ENCODE measurements at regions not wholly inside any gene's neighbourhood (a gene's known extent, or its start where the extent isn't known, plus 50 kb on each side); places are given as distances from the start of the nearest gene placed in this dataset.

DNA sequence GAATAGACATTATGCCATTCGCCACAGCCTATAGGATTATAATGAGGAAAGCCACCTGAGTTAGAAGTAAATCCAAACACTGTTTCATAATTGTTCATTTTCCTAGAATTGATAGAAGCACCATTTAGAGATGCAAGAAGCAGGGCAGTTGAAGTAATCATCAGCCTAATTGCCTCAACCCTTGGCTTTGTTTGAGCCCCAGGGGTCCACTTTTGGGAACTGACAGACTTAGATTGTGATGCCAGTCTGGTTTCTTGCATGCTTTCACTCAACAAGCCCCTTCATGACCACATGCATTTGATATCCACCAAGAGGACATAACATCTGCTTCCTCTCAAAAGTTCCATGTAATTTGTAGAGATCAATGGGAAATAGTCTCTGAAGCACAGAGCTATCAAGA is 97.2 kb upstream of the COL8A1 start:
- DNase-seq, result no peak

DNA sequence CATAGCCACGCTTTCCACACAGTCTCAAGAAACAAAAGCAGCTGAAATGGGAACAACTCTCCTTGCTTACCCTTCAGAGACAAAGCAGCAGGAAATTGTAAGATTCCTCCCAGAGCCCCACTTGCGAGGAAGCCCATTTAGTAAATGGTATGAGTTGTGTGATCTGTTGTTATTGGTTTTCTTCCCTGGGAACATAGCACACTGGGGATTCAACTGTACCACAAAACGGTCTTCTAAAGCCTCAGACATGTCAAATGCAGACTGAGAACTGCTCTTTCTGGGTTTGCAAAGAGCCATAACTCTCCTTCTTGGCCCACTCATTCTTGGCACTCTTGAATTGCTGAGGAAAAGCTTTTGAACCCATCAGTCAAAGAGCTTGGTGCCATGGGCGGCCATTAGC is 101.0 kb upstream of the COL8A1 start:
- no peak for DNase-seq

DNA sequence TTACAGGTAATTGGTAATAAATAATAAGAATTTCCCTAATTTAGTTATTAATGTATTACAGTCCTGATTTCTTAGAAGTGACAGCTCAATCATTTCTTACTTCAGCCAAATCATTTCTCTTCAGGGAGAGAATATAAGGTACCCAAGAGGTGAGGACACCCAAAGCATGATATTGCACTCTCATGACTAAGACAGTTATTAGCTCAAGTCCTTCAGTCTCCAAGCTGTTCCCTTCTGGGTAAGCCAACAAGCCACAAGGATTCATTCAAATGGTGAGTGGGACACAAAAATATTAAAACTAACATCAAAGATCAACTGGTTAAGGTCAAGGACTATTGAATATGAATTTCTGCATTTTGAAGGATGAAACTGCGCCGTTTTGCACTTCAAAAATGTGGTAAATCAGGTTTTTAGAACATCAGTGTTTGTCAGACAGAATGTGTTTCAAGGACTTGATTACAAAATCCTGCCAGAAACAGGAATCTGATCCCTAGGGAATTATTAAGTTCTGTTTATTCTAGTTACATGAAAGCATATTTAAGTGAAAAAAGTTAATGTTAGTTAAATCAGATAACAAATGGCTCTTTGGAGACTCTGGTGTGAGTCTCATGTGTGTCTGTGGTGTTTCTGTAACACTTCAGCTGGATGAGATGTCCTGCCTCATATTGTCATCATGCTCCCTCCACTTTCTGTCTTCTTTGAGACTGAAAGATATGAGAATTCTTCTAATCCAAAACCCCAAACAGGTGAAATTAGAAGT is 101.7 kb upstream of the COL8A1 start:
- no peak for DNase-seq

DNA sequence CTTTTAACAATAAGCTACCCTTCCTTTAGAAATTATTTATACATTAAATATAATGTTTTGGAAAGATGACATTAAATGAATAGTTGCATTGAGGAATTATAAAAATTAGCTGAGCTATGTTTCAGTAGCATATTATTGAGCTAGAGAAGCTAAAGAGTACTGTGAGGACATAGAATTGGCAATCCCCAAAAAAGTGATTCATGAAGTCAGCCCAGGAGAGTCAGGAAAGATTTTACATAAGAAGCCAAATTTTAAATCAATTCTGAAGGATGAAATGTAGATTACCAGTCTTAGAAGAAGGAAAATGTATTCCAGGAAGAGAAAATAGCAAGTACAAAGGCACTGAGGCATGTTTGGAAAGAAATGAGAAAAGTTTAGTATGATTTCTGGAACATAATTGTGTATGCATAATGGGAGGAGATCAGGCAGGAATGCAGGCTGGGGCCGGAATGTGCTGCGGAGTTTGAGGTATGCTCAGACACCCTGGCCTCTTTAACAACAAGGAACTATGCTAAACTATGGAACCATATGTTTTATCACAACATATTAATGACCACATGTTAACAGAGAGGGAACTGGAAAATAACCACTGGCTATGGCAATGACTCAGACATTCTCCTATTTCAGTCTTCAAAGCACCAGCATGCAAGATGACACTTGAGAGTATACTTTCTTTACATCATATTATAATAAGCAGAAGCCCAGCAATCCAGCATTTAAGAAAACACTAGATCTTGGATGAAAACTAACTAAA is 103.3 kb upstream of the COL8A1 start:
- no peak for DNase-seq

DNA sequence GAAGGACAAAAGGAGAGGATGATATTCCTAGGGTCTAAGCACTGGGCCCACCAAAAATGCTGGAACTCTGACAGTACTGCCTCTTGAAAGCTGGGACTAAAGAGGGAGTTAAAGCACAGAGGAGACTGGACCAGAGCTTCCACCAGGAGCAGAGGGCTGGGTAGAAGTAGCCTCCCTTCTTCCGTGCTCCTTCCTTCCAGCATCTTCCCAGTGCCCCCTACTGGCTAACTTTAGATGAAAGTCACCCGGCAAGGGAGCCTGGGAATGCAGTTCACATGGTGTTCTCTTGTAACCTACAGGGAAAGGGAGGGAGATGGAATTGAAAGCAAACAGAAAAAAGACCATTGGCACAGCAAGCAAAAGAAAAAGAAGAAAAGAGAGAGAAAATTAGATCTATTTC is 106.1 kb upstream of the COL8A1 start:
- peak; percentile 12 for DNase-seq

DNA sequence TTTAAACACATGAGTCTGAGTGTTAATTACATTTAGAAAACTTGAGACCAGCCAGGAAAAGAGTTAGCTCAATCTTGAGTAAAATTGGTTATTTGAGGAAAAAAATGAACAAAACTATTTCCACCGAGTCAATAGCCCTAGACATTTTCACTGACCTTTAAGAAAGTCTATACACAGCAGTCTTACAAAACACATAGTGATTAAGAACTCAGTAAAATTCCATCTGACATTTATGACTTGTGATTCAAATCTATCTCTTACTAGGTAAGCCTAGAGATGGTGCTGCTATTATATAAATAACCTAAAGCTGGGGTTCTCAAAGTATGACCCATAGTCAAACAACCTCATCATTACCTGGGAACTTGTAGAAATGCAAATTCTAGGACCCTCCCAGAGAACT is 109.1 kb upstream of the COL8A1 start:
- DNase-seq, result no peak

DNA sequence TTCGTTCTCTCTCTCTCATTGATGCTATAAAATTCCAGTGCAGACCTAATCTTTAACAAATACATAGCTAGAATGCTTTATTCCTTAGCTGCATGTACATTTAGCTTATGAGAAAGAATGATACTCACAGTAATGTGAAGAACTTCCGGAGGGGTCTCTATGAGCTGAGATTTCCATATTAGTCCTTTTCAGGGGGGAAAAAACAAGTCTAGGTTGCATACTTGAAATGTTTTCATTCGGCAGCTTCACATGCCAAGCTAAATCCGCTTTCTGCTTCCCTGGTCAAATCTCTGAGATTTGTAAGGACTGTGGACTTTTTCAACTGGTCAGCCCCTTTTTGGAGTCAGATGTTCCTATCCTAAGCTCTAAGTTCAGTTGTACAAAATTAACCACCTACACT is 111.5 kb upstream of the COL8A1 start:
- DNase-seq, result no peak

DNA sequence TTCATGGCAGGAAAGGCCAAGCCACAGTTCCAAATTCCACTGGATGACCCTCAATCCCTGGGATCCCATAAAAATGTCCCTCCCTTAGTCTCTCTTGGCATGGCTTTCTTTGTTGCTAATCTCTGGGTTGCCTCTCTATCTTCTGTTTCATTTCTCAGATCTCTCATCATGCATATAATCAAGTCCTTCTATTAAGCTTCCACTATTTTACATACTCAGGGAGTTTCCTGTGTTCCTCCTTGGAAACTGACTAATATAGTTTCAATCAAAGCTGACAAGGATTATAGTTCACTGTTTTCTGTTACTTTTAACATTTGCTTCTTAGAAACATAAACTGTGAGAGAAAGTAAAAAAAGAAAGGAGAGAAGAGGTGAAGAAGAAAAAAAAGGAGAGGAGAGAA is 113.8 kb upstream of the COL8A1 start:
- DNase-seq, result no peak

DNA sequence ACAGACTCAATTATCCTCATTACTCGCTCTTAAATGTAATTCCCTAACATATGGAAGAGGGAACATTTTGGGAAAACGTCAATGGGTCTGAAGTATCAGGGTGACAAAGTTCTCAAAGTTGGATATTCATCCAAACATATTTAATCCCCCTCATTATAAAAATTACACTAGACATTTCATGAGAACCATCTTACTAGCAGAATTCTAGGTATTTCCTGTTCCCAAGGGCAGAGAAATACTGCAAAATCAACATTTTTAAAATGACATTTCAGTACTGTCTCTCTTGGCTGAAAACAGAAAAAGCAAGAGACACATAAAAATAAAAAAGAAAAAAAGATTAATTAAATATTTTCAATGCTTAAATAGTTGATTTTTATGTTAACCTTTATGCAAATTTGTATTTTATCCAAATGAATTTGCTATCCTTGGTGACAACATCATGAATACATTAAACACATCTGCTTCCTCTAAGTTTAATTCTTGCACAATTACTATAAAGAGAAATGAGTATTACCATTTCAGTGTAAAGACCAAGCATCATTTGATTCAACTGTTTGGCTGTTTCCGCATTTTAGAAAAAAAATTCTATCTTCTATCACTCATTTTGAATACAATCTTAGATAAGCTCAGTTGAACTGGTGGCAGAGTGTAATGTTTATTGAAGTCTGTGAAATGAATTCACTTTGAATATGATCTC is 114.8 kb upstream of the COL8A1 start:
- DNase-seq, result no peak

DNA sequence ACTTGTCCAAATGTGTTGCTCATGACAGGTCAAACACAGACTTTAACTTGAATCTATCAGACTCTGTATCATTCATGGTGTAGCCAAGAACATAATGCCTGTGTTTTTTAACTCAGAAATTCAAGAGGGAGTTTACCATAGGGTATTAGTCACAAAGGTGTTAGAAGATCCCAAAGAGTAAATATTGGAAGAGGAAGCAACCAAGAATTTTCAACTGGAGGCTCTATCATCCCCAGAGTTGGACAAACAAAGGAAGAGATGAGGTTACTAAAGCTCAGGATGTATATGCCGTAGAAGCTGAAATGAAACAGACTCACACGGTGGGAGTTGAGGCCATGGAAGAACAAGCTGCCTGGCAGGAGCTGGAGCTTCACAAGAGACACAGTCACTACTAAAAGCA is 116.2 kb upstream of the COL8A1 start:
- DNase-seq, result no peak

DNA sequence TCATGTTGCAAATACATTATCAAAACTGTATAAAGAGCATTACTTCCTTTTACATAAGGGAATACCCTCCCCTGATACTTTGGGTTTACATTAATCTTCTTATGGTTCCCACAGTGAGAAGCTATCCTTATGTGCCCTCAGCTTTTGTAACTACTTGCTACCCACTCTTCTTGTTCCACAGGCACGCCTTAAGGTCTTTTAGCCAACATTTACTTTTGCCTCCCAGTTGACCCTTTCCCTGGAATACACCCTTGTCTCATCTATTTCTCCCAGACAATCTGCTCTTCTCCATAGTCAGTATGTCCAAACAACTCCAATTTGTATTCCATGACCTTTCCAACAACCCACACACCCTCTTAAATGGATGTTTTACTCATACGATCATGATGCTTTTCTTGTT is 116.8 kb upstream of the COL8A1 start:
- DNase-seq, result no peak

DNA sequence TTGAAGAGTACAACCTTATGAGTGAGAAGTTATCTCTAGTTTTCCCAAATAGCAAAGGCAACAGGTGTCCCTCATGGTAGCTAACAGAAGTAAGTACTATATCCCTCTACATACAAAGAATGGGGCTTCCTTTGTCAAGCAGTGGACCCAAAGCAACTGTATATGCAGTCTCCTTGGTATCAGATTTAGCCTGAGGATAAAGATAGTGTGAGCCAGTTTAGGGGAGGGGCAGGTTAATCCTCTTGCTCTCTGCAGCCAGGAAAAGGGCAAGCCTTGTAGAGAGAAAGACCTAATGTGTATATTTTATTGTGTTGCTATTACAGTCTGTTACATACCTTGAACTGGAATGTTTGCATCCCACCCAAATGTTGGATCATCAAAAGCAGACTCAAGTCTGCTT is 117.9 kb upstream of the COL8A1 start:
- DNase-seq, result no peak

DNA sequence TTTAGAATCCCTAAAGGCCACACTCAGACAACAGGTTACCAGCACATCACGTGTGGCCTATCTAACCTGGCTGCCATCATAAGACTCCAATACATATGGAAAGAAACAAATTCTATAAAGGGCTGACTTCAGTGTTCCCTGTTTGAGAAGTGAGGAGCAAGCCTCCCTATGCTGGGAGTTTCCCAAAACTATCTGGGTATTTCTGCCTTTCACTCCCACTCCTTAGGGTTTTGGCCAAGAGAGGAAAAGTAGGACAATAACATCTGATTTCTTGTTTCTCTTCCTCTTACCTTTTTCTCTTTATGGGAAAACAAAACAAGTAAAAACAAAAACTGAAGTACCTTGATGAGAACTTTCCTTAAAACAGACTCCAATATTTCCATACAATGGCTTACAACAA is 121.5 kb upstream of the COL8A1 start:
- no peak for DNase-seq

DNA sequence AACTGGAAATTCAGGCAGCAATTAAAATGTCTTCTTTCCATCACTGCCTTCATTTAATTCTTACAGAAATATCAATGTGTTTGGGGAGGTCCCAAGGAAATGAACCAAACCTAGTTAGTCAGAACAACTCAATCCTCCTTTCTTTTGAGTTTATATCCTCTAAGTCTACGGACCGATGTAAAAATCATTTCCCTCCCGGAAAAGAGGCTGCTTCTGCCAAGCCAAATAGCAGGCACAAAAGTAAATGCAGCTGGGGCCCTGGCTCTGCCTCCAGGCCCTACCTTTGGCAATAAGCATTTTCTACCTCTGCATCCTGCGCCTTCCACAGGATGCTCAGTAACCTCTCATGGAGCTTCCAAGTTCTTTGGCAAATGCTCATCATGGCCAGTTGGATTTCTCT is 122.5 kb upstream of the COL8A1 start:
- no peak for DNase-seq

DNA sequence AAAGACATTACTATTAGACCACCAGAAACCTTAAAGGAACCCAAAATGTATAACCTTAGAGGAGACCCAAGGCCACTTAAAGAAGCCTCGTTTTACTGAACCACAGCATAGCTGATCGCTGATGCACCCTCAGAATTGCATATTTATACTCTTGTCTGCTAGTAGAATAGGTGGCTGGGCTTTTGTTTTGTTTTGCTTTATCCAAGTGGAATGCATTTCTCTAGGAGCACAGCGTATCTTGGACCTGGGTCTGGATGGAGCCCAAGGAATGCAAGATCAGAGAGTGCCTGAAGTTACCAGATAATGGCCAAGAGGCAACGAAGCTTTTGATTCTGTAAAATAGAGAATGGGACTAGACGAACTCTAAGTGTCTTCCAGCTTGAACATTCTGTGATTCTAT is 129.2 kb upstream of the COL8A1 start:
- no peak for DNase-seq

DNA sequence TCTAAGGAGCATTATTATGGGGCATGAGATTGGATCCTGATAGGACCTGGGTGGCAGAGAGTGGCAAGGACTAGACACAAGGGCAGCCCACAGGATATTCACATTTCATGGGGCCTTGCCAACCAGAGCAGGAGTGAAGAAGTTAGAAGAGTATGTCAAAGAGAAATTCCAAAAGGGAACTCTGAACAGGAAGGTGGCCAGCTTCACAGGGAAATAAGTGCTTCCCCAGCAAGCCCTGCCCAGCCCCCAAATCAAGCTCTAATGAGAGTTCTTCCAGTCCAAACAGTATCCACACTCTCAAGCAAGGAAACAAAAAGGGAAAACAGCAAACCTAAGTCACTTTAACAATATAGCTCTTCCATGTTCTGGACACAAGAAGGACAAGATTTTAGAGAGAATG is 130.2 kb upstream of the COL8A1 start:
- no peak for DNase-seq

DNA sequence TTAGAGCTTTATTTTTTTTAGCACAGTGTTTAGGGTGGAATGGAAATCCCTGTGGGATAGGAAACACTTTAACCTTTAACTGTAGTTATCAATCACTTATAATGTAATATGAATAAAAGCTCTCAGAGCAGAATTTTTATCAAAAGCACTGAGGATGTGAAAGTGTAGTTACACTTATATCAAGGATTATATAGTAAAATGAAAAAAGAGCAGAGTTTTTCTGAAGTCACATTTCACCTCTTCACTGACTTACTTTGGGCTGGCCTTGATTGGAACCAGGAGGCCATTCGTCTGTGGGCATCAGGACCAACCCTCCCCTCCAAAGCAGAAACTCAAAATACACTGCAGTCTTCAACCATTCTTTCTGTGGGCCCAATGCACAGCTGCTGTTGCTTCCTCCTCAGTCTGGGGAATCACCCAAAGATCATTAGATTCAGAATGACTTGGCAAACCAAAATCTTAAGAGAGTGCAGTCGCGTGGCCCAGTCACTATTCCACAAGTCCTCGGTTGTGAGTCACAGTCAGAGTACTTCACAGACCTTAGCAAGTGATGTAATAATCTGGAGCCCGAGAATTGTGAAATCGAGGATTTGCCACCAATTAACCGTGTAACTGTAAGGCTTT is 132.6 kb upstream of the COL8A1 start:
- no peak for DNase-seq

DNA sequence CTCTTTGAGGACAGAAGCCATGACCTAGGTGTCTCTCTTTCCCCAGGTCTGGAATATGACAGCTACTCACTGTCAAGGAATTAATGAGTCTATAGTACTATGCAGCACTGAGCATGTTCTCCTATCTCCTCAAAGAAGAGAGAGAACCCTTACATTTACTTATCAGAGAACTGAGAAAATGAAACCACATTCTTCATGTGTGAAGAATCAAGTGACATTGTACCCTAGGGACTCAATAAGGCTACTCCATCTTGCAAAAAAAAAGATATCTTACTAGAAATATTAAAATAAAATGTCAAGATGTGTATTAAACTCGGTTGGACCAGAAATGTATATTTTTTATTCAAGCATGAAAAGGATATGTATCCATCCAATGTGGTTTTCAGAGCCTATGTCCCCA is 133.2 kb upstream of the COL8A1 start:
- DNase-seq, result no peak

DNA sequence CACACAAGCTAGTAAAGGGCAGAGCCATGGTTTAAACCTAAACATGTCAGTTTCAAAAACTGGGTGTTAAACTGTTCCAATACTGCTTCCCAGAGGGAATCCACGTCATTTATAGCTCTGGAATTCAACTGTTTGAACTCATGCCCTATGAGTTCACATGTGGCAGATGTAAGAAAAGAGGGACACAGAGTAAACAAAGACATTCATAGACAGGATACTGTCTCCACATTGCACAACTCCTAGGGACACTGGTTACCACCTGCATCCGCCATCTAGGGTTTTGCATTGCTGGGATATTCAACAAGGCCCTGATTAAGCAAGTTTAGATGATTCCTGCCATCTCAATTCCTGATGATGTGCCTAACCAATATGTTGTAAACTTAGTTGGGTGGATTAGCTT is 134.1 kb upstream of the COL8A1 start:
- DNase-seq, result no peak

DNA sequence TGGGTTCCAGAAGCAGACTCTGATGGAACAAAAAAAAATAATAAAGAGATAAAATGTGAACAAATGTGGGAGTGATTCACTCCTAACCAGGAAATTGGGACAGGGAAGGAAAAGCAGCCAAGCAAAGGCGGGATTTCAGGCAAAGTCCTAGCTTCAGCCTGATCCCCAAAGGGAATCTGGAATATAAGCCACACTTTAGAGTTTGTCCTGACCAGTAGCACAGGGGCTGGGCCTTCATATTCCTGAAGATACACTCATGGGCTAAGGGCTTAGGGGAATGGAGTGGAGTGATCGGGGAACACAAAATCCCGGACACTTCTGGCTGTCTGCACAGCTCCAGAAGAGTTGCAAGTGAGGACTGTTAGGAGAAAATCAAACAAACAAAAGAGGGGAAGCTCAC is 135.0 kb upstream of the COL8A1 start:
- DNase-seq, result no peak

DNA sequence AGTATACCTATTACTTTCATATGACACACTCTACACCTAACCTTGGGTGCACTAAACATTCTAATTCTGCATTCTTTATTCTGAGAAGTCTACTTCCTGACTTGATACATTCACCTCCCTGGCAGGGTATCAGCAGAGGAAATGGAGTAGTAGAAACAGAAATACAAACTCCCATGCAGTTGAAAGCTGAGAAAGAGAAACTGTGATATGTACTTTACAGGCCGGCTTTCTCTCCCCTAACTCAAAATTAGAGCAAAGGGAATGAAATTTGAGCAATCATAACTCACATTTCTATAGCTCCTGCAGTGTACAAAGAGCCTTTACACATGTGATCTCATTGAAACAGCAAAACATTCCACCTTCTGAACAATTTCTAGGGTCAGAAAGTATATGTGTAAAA is 135.5 kb upstream of the COL8A1 start:
- no peak for DNase-seq

DNA sequence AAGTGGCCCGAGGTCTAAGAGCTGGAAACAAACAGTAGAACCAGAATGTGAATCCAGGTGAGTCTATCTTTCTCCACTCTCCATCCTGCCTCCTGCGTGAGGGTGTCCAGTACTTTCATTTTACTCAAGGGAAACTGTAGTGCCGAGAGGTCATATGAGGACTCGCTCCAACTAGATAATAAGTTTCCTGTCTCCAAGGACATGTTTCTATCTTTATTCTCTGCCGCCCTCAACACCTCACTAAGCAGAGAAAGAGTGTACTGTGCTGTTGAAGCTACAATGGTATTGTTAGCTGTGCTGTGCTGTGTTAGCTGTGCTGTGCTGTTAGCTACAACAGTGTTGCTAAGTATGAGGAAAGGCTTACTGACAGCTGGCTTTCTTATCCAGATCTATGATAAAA is 137.9 kb upstream of the COL8A1 start:
- DNase-seq, result no peak

DNA sequence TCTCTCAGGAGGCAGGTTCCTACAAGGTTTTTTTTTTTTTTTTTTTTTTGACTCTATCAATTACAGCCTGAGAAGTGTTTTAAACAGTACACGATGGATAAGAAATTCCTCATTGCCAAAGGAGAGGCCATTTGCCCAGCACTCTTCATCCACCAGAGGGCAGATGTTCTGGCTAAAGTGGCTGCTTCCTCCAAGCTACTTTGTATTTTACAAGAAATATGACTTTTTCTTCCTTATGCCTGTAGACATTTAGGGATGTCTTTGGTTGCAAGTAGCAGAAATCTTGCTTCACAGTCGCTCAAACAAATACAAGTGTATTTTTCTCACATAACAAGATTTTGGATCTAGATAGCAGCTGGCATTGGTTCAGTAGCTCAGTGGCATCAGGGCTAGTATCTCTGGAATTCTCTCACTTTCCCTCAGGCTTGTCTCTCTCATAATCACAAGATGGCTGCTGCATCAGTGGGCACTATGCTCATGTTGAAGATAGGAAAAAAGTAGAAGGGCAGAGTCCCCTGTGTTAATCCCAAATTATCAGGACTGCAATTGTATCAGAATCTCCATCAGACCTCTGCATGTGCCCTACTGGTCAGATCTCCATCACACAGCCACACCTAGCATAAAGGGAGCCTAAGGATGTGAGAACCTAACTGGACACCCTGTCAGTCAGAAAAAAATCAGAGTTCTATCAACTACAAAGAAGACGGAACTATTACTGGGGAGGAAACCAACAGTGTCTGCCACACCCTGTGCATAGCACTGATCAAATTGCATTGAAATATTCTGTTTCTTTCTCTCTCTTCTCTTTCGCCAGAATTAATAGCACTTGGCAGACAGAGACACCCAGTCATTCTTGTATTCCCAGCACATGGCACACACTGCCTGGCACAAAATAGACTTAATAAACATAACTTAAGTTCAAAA is 138.9 kb upstream of the COL8A1 start:
- DNase-seq, result no peak

Data from NCI-H1694 treated with DMSO at 0.1 percent for 48 hours (cell line).